ENCODE measurements at regions not wholly inside any gene's neighbourhood (a gene's known extent, or its start where the extent isn't known, plus 50 kb on each side); places are given as distances from the start of the nearest gene placed in this dataset.

- DNase-seq: no peak
These were observed 64.8 kb upstream of the SDK1 start for GRCh38 chr7:3236268-3236667.

- no peak for DNase-seq
These were observed 62.4 kb upstream of the SDK1 start for GRCh38 chr7:3238525-3239210.

- no peak for DNase-seq
These were observed 61.8 kb upstream of the SDK1 start for GRCh38 chr7:3239291-3239691.

DNA sequence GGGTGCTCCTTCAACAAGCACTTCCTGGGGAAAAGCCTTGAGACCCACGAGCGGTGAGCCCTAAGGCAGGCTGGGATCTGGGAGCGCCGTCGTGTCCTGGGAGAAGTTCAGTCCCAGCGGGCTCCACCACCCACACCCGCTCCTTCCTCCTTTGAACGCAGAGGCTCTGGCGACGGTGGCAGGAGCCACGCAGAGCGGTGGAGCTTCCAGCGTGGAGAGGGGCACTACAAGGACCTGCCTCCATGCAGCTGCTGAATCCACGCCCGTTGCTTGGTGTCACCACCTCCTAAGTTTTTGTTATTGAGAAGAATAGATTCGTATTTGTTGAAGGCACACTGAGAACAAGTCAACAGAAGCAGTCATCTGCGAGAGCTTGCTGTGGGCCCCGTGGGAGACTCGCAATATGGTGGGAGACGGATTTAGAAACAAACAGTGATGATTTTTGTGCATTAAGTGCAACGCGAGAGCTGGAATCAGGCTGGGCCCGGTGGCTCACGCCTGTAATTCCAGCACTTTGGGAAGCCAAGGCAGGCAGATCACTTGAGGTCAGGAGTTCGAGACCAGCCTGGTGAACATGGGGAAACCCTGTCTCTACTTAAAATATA is 60.1 kb upstream of the SDK1 start:
- DNase-seq: no peak

- no peak for DNase-seq
These were observed 59.3 kb upstream of the SDK1 start for GRCh38 chr7:3241686-3242258.

DNA sequence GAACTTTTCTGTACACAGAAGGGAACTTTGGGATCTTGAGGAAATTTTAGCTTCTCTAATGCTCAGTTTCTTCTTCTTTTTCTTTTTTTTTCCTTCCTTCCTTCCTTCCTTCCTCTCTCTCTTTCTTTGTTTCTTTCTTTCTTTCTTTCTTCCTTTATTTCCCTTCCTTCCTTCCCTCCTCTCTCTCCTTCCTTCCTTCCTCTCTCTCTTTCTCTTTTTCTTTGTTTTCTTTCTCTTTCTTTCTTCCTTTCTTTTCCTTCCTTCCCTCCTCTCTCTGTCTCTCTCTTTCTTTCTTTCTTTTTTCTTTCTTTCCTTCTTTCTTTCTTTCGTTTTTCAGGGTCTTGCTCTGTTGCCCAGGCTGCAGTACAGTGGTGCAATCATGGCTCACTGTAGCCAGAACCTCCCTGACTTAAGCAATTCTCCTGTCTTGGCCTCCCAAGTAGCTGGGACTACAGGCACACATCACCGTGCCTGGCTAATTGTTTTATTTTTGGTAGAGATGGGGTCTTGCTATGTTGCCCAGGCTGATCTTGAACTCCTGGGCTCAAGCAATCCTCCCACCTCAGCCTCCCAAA is 58.6 kb upstream of the SDK1 start:
- DNase-seq: no peak

DNA sequence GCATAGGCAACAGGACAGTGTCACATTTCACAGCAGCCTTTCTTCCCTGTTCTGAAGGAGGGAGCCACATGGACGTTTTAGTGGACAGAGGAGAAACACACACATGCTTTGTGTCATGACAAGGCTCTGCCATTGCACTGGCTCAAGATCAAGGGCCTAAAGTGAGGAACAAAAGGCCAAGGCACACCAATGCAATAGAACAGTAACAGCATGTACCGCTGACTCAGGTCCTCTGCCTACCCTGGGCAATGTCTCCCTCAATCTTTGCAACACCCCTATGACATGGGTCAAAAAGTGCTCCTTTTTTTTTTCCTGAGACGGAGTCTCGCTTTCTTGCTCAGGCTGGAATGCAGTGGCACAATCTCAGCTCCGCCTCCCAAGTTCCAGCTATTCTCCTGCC is 57.8 kb upstream of the SDK1 start:
- no peak for DNase-seq

GRCh38 chr7:3243680-3244079 is 57.4 kb upstream of the SDK1 start:
- no peak for DNase-seq

GRCh38 chr7:3244241-3244814 is 56.7 kb upstream of the SDK1 start:
- DNase-seq: no peak

DNA sequence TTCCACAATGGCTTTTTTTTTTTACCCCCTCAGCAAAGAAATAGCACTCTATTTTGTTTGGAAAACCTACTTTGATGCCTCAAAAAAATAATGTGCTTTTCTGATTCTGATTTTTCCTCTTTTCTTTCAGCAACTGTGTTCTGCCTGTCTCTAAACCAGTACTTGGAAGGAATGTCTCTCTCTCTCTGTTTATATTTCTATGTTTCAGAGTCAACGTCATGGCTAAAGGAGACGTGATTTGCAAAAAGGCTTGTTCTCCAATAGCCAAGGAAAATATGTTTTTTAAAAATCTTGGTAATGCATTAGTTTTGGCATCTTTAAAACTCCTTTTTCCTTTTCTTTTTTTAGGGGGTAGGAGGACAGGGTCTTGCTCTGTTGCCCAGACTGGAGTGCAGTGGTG is 56.0 kb upstream of the SDK1 start:
- no peak for DNase-seq

DNA sequence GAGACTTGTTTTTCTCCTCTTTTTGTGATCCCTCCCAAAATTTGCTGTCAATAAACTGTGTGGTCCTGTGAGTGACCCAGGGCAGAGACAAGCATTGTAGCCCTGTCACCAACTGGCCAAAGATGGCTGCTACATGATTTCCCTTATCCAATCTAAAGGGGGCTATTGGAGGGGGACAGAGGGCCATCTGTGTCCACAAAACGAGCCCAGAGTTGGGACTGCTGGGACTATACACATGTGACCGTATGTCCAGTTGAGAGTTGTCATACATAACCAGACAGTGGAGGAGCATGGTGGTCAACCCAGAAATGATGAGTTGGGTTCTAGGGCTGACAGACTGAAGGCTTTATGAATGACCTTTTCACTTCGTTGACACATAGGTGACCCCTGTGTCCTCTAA is 55.3 kb upstream of the SDK1 start:
- no peak for DNase-seq

GRCh38 chr7:3246127-3246526 is 54.9 kb upstream of the SDK1 start:
- DNase-seq: no peak

- no peak for DNase-seq
These were observed 54.4 kb upstream of the SDK1 start for GRCh38 chr7:3246651-3247050.

DNA sequence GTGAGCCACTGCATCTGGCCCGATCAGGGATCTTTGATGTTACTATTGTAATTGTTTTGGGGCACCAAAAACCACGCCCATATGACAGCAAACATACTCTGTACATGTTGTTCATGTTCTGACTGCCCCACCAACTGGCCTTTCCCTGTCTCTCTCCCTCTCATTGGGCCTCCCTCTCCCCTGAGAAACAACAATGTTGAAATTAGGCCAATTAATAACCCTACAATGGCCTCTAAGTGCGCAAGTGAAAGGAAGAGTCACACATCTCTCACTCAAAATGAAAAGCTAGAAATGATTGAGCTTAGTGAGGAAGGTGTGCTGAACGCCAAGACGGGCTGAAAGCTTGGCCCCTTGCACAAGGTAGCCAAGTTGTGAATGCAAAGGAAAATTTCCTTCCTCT is 50.3 kb upstream of the SDK1 start:
- no peak for DNase-seq

Measured in Kasumi-1 (cell line).